Stimulated activated CD4-positive, alpha-beta T cell treated with anti-CD3 and anti-CD28 coated beads, Interleukin-15, amount 100 ng/mL, for 48 hours (primary cell): ENCODE measurements at regions not wholly inside any gene's neighbourhood (a gene's known extent, or its start where the extent isn't known, plus 50 kb on each side); places are given as distances from the start of the nearest gene placed in this dataset.
"Not testable (repeated sequence)": the region's sequence is repeated elsewhere in the genome, so short reads cannot be mapped to it uniquely, and the experiment has no call there.

Experiments used
- DNase-seq, 2 donors: peaks; one replicate each; pipeline ENCODE4 v3.0.0-alpha.2; 2020; ENCODE audit warnings: low read depth in 2 of 2

DNA sequence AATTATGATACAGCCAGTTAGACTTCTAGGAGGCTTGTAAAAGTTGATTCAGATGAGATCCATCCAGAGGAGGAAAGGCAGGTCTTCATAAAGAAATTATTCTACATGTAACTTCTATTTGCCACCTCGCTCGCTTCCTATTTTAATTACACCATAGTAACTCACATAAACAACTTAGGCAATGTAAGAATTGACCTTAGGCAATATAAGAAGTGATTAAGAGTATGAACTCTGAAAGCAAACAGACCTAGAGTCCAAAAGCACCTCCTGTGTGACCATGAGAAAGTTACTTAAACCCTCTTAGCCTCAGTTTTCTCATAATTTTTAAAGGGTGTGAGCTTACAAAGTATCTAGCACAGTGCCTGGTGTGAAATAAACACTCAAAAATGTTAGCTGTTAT is 192.7 kb upstream of the NFIA start:
- DNase-seq: no peak

DNA sequence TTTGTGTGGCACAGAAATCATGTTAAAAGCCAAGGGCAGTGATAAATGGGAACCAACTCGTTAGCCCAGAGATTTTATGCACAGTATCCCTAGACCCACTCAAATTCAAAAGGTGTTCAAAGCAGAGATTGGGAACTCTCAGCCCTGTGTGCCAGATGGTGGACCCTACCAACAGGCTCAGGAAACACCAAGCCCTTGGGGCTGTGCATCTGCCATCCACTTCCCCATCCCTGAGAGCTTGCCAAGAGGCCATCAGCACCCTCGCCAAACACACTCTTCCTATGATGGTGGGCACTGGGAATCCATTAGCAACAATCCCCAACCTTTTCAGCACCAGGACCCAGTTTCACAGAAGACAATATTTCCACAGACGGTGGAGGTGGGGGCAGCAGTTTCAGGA is 194.2 kb upstream of the NFIA start:
- no peak for DNase-seq

DNA sequence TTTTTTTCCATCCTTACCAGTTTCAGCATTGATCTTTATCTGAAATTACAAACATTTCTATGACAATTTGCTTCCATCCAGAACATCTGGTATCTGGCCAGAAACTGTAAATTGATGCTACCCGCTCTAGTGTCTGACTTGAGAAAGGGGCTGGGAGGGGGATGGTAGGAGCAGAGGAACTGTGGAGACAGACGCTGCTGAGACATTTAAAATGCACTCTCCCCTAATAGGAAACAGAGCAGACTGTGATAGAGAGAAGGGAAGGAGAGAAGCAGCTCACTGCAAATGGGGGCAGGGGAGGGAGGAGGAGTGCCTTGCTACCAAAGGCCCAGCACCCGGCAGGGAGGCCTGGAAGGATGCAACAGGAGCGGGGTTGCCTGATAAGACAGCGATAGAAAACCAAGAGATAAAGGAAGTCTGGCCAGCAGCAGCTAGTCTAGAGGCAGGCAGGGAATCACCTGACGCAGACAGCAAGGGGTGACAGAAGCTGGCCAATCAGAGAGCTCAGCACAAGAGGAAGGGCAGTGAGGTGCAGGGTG is 195.5 kb upstream of the NFIA start:
- DNase-seq: no peak

DNA sequence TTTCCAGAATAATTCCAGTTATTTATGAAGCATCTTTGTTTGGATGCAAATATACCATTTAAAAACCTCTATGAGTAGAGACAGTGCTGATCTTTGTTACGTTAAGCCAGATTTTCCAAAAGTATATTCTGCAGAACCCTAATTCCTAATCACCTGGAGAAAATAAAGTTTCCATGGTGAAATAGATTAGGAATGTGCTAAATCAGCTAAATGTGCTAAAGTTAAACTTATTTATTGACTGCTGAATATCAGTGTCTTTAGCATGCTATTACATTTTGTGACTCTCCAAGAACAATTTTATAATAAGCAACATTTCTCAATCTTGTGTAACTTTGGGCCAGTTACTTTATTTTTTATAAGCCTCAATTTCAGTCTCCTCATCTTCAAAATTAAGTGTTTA is 196.3 kb upstream of the NFIA start:
- DNase-seq: no peak

DNA sequence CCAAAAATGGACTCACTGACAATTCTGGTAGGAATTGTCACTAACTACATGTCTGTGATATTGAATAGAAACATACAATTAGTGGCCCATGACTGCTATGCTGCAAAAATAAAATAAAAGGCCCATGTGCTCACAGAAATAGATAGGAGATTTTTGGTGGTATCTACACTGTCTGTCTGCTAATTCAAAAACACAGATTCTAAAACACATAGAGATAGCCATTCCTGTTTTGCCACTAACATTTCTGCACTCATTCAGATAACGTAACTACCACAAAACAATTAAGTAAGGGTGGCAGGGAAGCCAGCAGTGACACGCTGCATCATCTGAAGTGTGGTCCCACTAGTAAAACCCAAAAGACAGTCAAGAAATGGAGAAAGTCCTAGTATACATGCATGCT is 202.2 kb upstream of the NFIA start:
- DNase-seq: no peak

DNA sequence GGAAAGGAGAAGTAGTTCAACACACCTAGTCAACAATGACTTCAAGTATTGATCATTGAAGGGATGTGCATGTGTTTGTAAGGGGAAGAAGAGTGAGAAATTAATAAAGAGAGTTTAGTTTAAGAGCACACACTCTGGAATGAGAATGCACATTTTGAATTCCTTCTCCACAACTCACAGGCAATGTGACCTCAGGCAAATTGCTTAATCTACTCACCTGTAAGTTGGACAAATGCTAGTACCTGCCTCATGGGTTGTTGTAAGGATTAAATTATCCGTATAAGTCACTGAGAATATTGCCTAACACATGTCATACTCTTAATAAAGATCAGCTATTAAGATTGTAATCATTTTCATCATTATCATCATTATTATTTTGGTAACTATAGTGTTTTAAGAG is 204.0 kb upstream of the NFIA start:
- no peak for DNase-seq

DNA sequence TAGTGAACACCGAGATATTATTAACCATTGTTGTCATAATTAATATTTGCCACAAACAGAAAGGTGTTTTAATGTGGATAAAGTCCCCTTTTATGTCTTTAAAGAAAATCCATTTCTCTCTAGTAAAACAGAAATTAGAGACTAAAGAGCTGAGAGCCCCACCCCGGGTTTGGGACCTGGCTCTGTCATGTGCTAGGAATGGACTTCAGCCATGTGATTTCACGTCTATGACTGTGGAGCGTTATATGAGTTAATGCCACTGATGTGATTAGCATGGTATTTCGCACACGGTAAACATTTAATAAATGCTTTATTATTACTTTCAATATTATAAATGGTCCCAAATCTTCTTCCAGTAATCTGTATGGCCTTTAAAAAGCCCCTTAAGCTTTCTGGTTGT is 205.0 kb upstream of the NFIA start:
- no peak for DNase-seq

DNA sequence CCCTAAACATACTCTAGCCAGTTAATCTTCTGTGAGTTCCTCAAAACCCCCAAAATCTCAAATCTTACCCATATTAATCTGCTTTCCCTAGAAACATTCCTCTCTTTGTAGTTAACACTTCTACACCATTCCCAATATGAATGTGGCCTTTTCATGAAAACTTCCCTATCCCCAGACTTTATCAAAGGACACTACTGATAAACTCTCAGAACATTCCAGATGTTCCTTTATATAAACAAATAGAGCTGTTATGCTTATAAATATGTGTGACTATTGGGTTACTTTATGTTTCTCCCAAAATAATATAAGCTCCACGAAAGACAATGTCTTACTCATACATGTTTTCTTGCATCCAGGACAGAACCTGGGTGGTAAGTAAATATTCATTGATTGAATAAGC is 205.4 kb upstream of the NFIA start:
- no peak for DNase-seq

DNA sequence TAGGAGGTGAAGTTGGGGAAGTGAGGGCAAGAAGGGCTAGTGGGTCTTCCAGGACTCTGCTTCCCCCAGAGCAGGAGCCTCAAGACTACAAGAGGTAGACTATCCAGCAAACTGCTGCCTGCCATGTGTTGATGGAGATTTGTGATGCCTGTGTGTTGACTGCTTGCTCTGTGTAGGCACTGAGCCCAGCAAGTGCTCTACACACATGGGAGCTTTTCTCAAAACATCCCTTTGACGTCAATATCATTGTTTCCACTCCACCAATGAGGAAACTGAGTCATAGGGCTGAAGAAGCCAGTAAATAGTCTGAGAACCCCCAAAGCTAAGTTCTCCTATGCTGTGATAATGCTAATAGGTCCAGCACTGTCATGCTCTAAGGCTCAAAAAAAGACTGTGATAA is 207.2 kb upstream of the NFIA start:
- no peak for DNase-seq

DNA sequence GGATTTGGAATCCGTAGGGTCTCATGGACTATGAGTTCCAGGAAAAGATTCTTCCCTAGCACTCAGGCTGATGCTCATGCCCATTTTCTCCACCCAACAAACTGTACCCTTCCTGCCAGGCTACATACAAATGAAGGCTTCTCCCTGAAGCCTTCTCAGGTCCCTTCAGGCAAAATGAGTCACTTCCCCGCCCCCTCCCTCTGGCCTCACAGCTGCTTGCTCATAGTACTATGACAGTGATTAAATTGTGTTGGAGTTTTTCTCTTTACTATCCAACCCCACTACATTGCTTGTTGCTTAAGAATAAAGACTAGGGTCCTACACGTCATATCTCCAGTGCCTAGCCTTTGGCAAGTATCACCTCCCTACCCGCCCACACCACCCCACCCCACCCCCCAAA is 207.6 kb upstream of the NFIA start:
- DNase-seq: peak in 1 of 2 donors; percentile 16

DNA sequence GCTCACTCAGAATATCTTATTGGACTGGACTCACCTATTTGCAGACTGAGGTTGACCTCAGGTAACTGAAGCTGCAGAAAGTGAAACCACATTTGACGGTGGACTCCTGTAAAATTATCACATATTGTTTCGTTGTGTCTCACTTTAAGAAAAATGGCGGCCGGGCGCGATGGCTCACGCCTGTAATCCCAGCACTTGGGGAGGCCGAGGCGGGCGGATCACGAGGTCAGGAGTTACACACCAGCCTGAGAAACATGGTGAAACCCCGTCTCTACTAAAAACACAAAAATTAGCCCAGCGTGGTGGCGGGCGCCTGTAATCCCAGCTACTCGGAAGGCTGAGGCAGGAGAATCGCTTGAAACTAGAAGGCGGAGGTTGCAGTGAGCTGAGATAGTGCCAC is 209.0 kb upstream of the NFIA start:
- DNase-seq: not testable (repeated sequence)

DNA sequence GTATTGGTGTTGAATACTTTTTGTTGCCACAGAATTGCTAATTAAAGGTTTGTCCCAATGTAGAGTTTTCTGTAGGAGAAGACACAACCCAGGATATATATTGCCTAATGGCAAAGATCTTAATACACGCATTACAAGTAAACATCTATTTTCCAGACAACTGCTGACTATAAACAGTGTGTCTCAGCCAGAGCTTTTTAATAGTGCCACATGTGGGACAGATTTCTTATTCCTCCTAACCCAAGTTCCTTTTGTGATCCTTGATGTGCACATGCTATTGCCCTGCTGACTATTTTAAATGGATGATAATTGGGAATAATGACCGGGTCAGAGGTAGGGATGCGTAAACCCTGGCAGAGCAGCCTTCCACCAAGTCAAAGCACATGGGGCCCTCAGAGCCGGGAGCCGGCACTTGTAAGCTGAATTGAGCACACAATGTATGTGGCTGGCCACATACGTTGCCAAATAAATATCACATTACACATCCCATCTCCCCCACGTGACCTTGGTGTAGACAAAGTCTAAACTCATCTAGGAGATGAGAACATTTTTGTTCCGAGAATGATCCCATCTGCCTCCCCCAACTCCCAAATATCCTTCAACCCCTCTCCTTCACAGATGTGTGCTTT is 209.8 kb upstream of the NFIA start:
- DNase-seq: no peak

DNA sequence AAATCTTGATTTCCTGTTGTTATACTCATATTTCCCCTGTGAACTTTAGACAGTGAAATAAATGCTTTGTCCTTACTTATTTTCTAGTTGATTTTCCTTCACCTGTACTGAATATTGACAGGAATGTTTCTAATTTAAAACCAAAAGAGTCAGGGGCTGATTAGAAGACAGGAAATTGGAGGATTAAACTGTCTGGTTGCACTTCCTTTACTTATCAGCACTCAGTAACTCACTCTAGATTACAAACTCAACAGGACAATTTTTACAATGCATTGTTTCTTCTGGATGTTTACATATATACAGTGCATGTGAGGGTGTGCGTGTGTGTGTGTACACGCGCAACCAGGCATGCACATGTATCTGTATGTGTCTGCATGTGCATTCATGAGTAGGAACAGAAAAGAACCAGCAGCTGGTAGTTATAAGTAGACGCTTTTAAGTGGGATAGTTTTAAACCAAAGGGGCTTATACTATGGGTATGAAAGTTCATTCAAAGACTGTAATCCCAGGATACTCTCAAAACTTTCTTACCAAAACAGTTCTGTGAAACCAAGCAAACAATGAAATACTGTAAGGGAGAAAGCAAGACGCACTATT is 212.0 kb upstream of the NFIA start:
- no peak for DNase-seq

DNA sequence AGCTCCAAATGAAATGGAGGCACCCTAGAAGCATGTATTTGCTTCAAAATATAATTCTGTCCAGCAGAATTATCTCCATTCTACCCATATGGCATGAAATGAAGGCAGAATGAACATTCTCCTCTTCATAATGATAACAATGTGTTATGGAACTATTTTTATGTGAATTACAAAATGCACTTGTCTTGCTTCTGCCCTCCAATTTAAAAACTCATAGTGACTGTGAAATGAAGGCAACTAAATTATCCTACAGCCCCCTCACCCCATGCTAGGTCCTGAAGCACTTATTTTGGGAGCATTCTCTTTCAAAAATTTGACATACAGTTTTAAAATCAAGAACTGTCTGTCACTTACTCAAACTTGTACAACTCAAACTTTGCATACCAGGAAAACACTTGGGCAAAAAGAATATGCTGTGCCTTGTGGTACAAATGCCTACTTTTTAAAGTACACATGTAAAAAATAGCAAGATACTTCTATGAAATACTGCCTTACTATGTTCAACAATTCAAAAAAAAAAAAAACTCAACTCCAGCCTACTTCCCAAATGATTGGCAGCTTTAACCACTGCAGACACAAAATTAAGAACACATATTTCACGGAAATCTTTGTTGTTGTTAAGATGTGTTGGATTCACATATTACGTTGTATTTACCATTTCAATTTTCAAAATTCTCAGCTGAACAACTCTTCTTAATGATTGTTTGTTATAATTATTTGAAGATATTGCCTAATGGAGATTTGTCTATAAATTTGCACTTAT is 213.3 kb upstream of the NFIA start:
- DNase-seq: no peak

DNA sequence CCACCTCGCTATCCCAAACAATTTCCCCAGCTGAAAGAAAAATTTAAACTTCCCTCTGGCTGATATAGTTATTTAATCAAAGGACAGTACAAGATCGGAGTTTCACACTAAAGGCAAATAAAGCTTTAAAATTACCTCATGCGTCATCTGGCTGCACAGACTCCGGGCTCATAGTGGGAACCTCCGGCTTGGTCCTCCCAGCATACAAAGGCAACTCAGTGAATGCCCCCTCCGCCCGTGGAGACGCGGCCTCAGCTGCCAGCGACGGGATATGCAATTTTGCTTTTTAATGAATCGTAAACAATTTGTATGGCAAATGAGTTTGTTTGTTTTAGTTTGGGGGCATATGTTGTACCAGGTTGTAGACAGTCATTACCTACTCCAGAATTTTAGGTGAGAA is 214.6 kb upstream of the NFIA start:
- DNase-seq: no peak

DNA sequence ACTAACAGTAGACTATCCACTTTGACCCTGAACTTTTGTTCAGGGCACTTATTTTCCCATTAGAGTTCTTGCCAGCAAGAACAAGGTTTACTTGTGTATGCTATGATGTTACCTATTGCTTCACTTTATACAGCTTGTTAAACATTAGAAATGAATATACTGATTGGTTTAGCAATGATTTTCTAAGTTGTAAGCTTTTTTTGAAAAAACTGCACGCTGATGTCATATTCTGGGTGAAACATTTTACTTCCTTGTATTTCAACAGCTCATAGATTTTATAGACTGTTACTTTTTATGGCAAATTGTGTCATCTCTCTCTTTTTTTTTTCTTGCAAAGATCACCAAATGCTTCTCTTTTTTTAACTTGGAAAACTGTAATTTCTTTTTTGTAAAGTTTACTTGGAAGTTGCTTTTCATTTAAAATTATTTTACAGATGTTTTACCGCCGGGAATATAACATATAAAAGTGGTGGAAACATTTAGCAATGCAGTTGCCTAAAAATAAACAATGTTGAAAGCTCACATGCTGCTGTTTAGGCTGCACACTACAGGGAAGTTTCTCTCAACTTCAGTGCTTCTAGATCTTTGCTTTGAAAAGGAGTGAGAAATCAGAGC is 215.3 kb upstream of the NFIA start:
- no peak for DNase-seq

DNA sequence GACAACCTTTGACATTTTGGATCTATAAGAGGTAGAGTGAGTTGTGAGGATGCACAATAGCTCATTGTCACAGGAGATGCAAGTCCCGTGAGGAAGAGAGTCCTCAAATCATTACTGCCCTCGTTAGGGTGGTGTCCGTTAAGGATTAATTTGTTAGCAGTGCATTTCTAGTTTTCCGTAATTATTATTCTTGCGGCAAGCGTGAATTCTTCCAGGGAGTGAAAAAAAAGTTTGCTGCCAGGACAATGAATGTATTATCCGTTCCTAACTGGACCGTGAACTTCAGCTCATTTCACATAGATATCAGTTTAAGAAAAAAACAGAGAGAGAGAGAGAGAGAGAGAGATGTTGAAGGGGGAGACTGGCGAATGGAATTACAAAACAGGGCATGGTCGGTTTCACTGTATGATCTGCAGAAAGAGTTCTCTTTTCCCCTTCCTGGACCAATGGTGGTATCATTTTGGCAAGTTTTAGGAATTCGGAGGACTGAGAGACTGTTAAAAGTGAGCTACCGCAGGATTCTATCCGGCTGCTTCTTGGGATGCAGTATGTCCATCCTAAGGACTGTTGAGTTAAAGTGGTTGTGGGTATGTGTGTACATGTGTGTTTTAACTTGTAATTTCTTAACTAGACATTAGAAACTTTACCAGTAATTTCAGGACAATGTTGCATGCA is 216.0 kb upstream of the NFIA start:
- no peak for DNase-seq

DNA sequence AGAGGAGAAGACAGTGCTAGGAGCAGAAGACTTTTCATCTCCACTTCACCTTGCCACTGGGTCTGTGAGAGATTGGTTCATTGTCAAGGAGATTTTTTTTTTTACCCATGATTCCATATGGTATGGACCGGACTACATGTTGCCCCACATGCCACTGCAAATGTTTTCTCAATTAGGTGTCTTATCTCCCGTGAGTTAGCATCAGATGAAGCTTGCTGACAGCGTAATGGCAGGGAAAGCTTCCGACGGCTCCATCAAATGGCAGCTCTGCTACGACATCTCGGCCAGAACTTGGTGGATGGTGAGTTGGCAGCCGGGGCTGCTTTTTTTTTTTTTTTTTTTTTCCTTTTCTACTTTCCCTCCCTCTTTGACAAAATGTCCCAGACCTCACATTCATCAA is 217.2 kb upstream of the NFIA start:
- no peak for DNase-seq

DNA sequence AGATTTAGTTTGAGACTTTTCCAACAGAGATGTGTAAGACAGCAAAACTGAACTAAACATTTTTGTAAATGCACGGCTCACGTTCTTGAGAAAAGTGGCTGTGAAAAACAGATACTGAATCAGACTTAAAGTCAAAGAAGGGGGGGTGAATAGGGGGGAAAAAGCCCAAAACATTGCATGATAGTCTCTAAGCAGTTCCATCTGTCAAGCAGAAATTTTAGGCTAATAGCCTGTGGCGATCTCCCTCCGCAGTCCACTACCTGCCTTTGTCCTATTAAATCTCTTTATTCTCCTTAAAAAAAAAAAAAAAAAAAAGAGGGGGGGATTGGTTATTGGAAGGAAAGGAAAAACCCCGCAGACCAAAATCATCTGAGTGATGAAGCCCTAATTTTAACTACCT is 217.6 kb upstream of the NFIA start:
- no peak for DNase-seq

DNA sequence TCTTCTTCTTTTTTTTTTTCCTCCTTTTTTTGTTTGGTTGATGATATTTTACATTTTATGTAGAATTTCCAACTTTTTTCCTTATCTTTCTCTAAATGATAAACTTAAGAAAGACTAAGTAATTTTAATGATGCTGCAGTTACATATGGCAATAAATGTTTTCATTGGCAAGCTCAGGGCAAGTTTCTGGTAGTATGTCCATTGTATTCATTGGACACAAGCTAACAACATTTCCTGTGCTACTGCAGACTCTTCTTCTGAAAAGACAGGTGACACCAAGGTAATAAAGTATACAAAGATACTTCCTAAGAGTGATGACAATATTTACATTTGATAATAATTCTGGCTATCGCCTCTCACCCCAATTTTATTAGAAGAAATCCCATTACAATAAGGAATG is 219.2 kb upstream of the NFIA start:
- no peak for DNase-seq

DNA sequence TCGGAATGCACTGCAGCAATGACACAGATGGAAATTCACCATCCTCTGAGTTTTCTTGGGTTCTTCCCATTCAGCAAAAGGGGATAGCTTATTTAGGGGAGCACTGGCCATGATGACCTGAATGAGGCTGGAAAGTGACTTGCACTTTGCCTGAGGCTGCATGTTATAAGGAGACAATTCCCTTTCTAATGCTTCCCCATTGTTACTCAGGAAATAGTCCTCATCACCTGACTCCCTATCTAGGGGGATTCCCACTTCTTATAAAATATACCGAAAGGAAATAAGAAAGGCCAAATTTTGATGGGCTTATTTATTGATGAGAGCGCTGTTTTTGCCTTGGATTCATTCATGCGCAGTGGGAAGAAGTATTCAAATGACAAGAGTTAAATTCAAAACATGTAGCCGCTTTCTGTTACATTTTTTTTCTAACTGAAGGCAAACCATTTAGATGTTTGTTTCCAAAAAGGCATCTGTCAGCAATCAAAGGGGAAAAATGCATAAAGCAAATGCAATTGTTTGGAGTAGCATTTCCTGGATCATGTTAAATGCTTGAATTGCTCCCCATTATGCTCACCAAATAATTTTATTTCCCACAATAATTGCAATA is 220.3 kb upstream of the NFIA start:
- no peak for DNase-seq

DNA sequence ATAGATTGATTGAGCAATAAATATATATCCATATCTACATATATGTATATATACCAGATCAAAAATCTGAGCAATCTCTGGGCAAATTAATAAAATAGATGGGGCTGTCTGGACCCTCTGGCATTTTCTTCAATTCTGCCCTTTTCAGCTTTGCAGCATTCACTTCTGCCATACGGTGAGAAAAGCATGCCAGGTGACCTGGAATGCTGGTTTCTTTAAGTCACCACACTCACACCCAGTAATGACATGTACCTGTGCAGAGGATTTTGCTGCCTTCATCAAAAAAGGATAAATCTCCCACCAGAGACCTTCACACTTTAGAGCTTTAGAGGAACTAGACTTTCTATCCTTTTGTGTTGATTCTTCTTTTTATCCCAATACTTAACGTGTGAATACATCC is 223.2 kb upstream of the NFIA start:
- DNase-seq: no peak
